IgD-negative memory B cell (primary cell): ENCODE measurements at regions not wholly inside any gene's neighbourhood (a gene's known extent, or its start where the extent isn't known, plus 50 kb on each side); places are given as distances from the start of the nearest gene placed in this dataset.

ENCODE experiments used
- H3K27ac Mint-ChIP-seq, 3 donors: one replicate each; pipeline ENCODE4 v1.8.0; 2020 to 2022; ENCODE audit warnings: mild to moderate bottlenecking in 3 of 3, mixed read lengths in 3 of 3, moderate library complexity in 1 of 3
- H3K27me3 Mint-ChIP-seq: one replicate; pipeline ENCODE4 v1.8.0; 2021; ENCODE audit warnings: mixed read lengths
- H3K36me3 Mint-ChIP-seq: one replicate; pipeline ENCODE4 v1.8.0; 2020; ENCODE audit warnings: mild to moderate bottlenecking, mixed read lengths
- H3K4me1 Mint-ChIP-seq, 3 donors: one replicate each; pipeline ENCODE4 v1.8.0; 2020 to 2022; ENCODE audit warnings: mixed read lengths in 3 of 3, mild to moderate bottlenecking in 1 of 3
- H3K4me3 Mint-ChIP-seq, 4 donors: one replicate each; pipeline ENCODE4 v1.8.0; 2020 to 2022; ENCODE audit warnings: mild to moderate bottlenecking in 4 of 4, mixed read lengths in 4 of 4, moderate library complexity in 3 of 4
- H3K9me3 Mint-ChIP-seq, 3 donors: one replicate each; pipeline ENCODE4 v1.8.0; 2020 to 2021; ENCODE audit warnings: mixed read lengths in 3 of 3, mild to moderate bottlenecking in 1 of 3

- Mint-ChIP-seq H3K27me3 (peaks cover 2% of the 10 kb centered on the region), H3K4me1 (peaks cover 0 to 9% (median 0%) of the 10 kb centered on the region in 3 donors), H3K4me3 (peak overlapping the region in 1 of 4 donors; percentile 39), H3K9me3 (no peaks in the 10 kb centered on the region), H3K27ac (no peak overlapping the region), H3K36me3 (no peaks in the 10 kb centered on the region)
Measured at GRCh38 chr5:135126688-135127438, 92.8 kb upstream of the PITX1 start.

GRCh38 chr5:135124724-135125123 lies 90.7 kb upstream of the PITX1 start:
- H3K27ac Mint-ChIP-seq, result no peak overlapping the region
- H3K4me1 Mint-ChIP-seq, result peaks cover 0 to 6% (median 0%) of the 10 kb centered on the region in 3 donors
- H3K36me3 Mint-ChIP-seq, result no peaks in the 10 kb centered on the region
- no peak overlapping the region for H3K4me3 Mint-ChIP-seq
- no peaks in the 10 kb centered on the region for H3K9me3 Mint-ChIP-seq
- H3K27me3 Mint-ChIP-seq, result peaks cover 2% of the 10 kb centered on the region

DNA sequence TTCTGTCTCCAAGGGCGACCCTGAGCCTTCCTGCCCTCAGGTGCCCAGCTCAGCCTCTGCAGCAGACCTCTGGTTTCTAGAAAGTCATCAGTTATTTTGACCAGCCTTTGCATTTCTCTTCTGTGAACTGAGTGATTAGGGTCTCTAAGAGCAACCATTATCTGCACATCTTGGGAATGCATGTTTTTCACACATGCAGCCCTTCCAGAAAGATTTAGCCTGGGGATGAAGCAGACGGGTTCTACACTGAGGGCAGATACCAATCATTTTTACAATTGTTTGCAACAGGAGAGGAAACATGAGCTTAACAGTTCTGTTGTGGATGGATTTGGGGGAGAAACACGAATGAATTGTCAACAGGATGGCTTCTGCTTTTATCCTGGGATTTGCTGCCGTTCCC lies 90.1 kb upstream of the PITX1 start:
- Mint-ChIP-seq H3K36me3 (no peaks in the 10 kb centered on the region), H3K9me3 (no peaks in the 10 kb centered on the region), H3K27ac (no peak overlapping the region), H3K4me3 (no peak overlapping the region), H3K27me3 (peaks cover 2% of the 10 kb centered on the region), H3K4me1 (peaks cover 0 to 2% (median 0%) of the 10 kb centered on the region in 3 donors)

DNA sequence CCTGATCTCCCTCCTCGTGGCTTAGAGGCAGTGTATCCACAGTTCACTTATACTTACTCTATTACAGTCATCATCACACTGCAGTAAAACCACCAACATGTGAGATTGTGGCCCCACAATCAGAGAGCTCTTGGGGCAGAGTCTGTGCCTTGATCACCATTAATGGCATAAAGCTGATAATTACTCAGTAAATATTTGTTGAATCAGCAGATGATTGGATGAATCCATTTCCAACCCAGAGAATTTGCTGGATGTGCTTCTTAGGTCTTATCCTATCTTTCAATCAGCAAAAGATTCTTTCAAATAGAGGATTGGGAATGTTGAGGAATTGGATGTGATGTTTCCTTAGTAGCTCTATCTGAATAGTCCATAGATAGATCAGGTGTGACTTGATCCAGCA lies 88.8 kb upstream of the PITX1 start:
- Mint-ChIP-seq H3K4me3 (no peak overlapping the region), H3K27ac (no peak overlapping the region), H3K9me3 (no peaks in the 10 kb centered on the region), H3K4me1 (no peaks in the 10 kb centered on the region), H3K27me3 (peaks cover 2% of the 10 kb centered on the region), H3K36me3 (no peaks in the 10 kb centered on the region)

GRCh38 chr5:135120951-135121350 lies 86.9 kb upstream of the PITX1 start:
- Mint-ChIP-seq H3K9me3 (no peaks in the 10 kb centered on the region), H3K27me3 (peaks cover 2% of the 10 kb centered on the region), H3K4me1 (no peaks in the 10 kb centered on the region), H3K27ac (no peak overlapping the region), H3K36me3 (no peaks in the 10 kb centered on the region), H3K4me3 (no peak overlapping the region)

DNA sequence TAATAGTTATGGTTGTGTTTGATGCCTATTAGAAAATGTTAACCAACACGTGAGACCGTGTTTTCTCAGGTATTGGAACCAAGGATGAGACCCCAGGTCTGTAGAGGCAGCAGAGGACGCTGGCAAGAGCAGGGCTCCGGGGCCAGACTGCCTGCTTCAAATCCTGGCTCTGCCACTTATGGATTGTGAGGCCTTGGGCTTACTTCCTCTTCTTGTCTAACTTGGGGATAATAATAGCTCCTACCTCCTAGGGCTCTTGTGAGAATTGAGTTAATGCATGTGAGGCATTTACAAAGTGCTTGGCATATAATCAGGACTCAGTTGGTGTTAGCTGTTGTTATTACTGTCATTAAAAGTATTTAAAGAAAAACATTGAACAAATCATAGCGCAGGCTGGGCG lies 85.5 kb upstream of the PITX1 start:
- no peaks in the 10 kb centered on the region for H3K36me3 Mint-ChIP-seq
- H3K4me1 Mint-ChIP-seq, result no peaks in the 10 kb centered on the region
- no peaks in the 10 kb centered on the region for H3K9me3 Mint-ChIP-seq
- H3K27me3 Mint-ChIP-seq, result peaks cover 4% of the 10 kb centered on the region
- no peak overlapping the region for H3K4me3 Mint-ChIP-seq
- H3K27ac Mint-ChIP-seq, result no peak overlapping the region

DNA sequence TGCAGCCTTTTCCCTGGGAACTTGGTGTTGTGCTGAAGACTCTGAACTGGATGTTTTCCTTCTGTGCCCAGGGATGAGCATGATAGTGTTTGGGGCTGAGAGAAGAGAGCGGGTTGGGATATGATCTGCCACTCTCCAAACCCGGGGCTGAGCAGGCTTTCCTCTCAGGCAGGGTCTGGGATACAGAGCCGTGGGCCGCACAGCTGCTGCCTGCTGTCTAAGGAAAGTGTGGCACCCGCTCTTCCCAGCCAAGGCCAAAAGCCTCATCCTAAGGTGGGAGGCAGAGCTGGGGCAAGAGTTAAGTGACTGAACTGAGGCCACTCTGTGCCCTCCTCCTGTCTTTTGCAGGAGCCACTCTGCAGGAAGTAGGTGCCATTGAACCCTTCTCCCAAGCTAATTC lies 83.6 kb upstream of the PITX1 start:
- peaks cover 6% of the 10 kb centered on the region for H3K27me3 Mint-ChIP-seq
- H3K9me3 Mint-ChIP-seq, result no peaks in the 10 kb centered on the region
- peak overlapping the region in 1 of 3 donors; percentile 14 for H3K27ac Mint-ChIP-seq
- H3K36me3 Mint-ChIP-seq, result no peaks in the 10 kb centered on the region
- peaks cover 0 to 4% (median 0%) of the 10 kb centered on the region in 3 donors for H3K4me1 Mint-ChIP-seq
- H3K4me3 Mint-ChIP-seq, result no peak overlapping the region

DNA sequence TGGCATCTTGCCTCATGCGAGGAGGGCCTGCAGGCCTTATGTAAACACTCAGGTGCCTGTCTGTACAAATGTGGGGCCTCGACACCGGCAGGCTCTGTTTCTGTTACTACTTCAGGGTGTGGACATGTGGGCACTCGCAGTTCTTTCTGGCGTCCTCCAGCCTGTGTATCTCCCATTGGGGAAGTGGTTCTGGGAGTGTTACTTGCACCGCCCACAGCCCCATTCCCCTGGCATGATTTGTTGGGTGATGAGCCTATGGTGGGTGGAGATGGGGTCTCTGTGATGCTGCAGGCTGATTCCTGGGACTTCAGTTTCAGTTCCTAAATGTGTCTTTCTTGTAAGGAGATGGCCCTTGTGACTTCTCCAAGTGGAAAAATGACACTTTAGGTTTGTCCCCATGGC lies 82.1 kb upstream of the PITX1 start:
- Mint-ChIP-seq H3K27me3 (peaks cover 7% of the 10 kb centered on the region), H3K4me3 (no peak overlapping the region)

GRCh38 chr5:135115591-135115990 lies 81.6 kb upstream of the PITX1 start:
- Mint-ChIP-seq H3K27ac (no peak overlapping the region), H3K4me3 (no peak overlapping the region), H3K27me3 (peaks cover 7% of the 10 kb centered on the region), H3K36me3 (no peaks in the 10 kb centered on the region), H3K9me3 (no peaks in the 10 kb centered on the region), H3K4me1 (peaks cover 0 to 4% (median 0%) of the 10 kb centered on the region in 3 donors)

More for the DNA sequence above, 82.1 kb upstream of the PITX1 start:
- Mint-ChIP-seq H3K4me1 (peaks cover 0 to 4% (median 0%) of the 10 kb centered on the region in 3 donors), H3K36me3 (no peaks in the 10 kb centered on the region), H3K9me3 (no peaks in the 10 kb centered on the region), H3K27ac (peak overlapping the region in 1 of 3 donors; percentile 76)

DNA sequence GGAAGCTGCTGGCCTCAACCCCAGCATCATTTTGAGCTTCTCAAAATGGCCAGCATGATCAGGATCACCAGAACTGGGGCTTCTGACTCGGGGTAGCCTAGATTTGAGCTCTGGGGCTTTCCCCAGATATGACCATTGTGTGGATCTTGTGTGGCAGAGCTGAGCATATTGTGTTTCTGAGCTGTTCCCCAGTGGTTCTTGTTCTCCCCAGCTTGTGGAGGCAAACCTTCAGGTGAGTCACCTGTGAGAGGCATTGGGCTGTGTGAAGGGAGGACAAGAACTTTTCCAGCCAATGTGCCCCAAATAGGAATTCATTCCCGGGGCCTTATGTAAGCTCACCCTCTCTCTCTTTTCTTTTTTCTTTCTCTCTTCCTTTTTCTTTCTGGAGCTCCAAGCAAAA lies 80.7 kb upstream of the PITX1 start:
- H3K36me3 Mint-ChIP-seq, result no peaks in the 10 kb centered on the region
- peaks cover 0 to 4% (median 0%) of the 10 kb centered on the region in 3 donors for H3K4me1 Mint-ChIP-seq
- H3K4me3 Mint-ChIP-seq, result no peak overlapping the region
- H3K27ac Mint-ChIP-seq, result no peak overlapping the region
- H3K9me3 Mint-ChIP-seq, result no peaks in the 10 kb centered on the region
- peaks cover 7% of the 10 kb centered on the region for H3K27me3 Mint-ChIP-seq

DNA sequence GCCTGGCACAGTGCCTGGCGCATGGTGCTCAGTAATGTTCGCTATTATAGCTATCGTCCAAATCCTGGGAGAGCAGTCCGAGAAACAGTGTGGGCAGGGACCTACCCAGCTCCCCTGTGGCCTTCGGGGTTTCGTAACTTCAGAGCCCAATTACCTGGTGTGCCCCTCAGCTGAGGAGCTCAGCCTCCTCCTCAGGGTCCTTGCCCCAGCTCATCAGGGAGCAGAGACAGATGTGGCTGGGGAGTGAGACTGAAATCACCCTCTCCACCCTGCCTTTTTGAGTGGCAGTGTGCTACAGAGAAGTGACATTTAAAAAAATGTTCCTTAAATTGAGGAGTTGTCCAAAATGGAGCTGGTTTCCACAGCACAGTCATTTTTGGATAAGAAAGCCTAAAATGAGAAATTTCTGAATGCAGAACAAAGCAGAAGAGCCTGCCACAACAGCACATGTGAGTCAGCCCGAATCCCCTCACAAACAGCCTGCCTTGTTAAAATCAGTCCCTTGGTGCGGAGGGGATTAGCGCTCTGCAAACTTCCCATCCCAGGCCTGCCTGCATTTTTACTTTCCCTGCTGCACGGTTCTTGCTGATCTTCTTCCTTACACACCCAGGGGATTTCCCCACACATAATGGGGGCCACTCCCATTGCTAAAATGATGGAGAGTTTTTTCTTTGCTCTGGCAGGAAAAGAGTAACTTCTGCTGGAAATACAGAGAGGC lies 78.1 kb upstream of the PITX1 start:
- Mint-ChIP-seq H3K36me3 (no peaks in the 10 kb centered on the region), H3K27ac (no peak overlapping the region), H3K4me3 (no peak overlapping the region), H3K9me3 (no peaks in the 10 kb centered on the region), H3K27me3 (peaks cover 7% of the 10 kb centered on the region), H3K4me1 (peaks cover 0 to 4% (median 0%) of the 10 kb centered on the region in 3 donors)

GRCh38 chr5:135110785-135111596 lies 77.0 kb upstream of the PITX1 start:
- Mint-ChIP-seq H3K4me3 (no peak overlapping the region), H3K9me3 (no peaks in the 10 kb centered on the region), H3K36me3 (no peaks in the 10 kb centered on the region), H3K4me1 (peaks cover 0 to 4% (median 0%) of the 10 kb centered on the region in 3 donors), H3K27me3 (peaks cover 7% of the 10 kb centered on the region), H3K27ac (no peak overlapping the region)

GRCh38 chr5:135108992-135109391 lies 75.0 kb upstream of the PITX1 start:
- H3K36me3 Mint-ChIP-seq, result no peaks in the 10 kb centered on the region
- peaks cover 4% of the 10 kb centered on the region for H3K27me3 Mint-ChIP-seq
- H3K27ac Mint-ChIP-seq, result no peak overlapping the region
- H3K4me3 Mint-ChIP-seq, result no peak overlapping the region
- H3K9me3 Mint-ChIP-seq, result no peaks in the 10 kb centered on the region
- H3K4me1 Mint-ChIP-seq, result peaks cover 0 to 4% (median 0%) of the 10 kb centered on the region in 3 donors

DNA sequence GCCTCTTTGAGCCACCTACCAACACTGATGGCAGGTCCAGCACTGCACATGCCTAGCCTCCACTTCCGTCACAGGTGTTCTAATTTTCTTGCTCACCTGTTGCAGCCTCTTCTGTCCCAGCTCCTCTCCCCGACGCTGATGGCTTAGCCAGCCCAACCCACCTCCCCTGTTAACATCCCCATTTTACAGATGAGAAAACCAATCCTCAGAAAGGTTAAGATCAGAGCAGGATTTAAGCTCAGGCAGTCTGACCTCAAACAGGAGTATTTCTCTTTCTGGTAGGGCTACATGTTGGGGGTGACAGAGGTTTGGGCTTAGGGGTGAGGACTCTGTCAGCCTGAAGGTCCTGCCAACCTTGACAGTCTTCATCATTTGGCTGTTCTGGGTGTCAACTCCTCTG lies 74.5 kb upstream of the PITX1 start:
- H3K27me3 Mint-ChIP-seq, result peaks cover 1% of the 10 kb centered on the region
- H3K4me1 Mint-ChIP-seq, result no peaks in the 10 kb centered on the region
- no peaks in the 10 kb centered on the region for H3K36me3 Mint-ChIP-seq
- peak overlapping the region in 1 of 4 donors; percentile 2 for H3K4me3 Mint-ChIP-seq
- H3K27ac Mint-ChIP-seq, result no peak overlapping the region
- H3K9me3 Mint-ChIP-seq, result no peaks in the 10 kb centered on the region

GRCh38 chr5:135107986-135108385 lies 74.0 kb upstream of the PITX1 start:
- H3K4me1 Mint-ChIP-seq, result no peaks in the 10 kb centered on the region
- no peak overlapping the region for H3K27ac Mint-ChIP-seq
- H3K9me3 Mint-ChIP-seq, result no peaks in the 10 kb centered on the region
- no peaks in the 10 kb centered on the region for H3K36me3 Mint-ChIP-seq
- no peak overlapping the region for H3K4me3 Mint-ChIP-seq
- peaks cover 1% of the 10 kb centered on the region for H3K27me3 Mint-ChIP-seq
